Fibroblast of lung (primary cell): ENCODE measurements at regions not wholly inside any gene's neighbourhood (a gene's known extent, or its start where the extent isn't known, plus 50 kb on each side); places are given as distances from the start of the nearest gene placed in this dataset.

Source experiments
- DNase-seq, 2 donors: peaks; one replicate each; pipeline versions ENCODE4 v3.0.0 to v3.0.0-alpha.2; 2010; ENCODE audit warnings: low read depth in 2 of 2
- H2AFZ ChIP-seq: 2 replicates; pipeline ENCODE4 v1.5.1; 2012; ENCODE audit warnings: low read length, control low read depth, inconsistent platforms
- H3K27ac ChIP-seq: 2 replicates; pipeline ENCODE4 v1.5.1; 2011; ENCODE audit warnings: low read length, control low read depth; ENCODE audit not compliant: insufficient read depth
- H3K27me3 ChIP-seq: 2 replicates; pipeline ENCODE4 v1.5.1; 2011; ENCODE audit warnings: mild to moderate bottlenecking, low read length; ENCODE audit not compliant: control insufficient read depth, insufficient read depth
- H3K36me3 ChIP-seq: 2 replicates; pipeline ENCODE4 v1.5.1; 2011; ENCODE audit warnings: low read length; ENCODE audit not compliant: control insufficient read depth, insufficient read depth
- H3K4me1 ChIP-seq: 2 replicates; pipeline ENCODE4 v1.5.1; 2011; ENCODE audit warnings: low read length; ENCODE audit not compliant: control insufficient read depth, insufficient read depth; ENCODE audit errors: extremely low read depth
- H3K4me2 ChIP-seq: 2 replicates; pipeline ENCODE4 v1.5.1; 2011; ENCODE audit warnings: low read length, control low read depth; ENCODE audit not compliant: insufficient read depth; ENCODE audit errors: extremely low read depth
- H3K4me3 ChIP-seq, 4 experiments: fragments of 200-600 bp in 1 of 4; sonication (generic) in 1 of 4; replicated peaks in 1 of 4; 2 replicates each; pipeline ENCODE4 v1.5.1; 2011 to 2016; ENCODE audit warnings: low read length in 4 of 4, low read depth in 3 of 4, mild to moderate bottlenecking in 3 of 4, control low read depth in 2 of 4, inconsistent platforms in 1 of 4, mixed read lengths in 1 of 4; ENCODE audit not compliant: insufficient read depth in 1 of 4; ENCODE audit errors: control extremely low read depth in 1 of 4
- H3K79me2 ChIP-seq: 2 replicates; pipeline ENCODE4 v1.5.1; 2012; ENCODE audit warnings: mild to moderate bottlenecking, low read length, inconsistent platforms; ENCODE audit not compliant: control insufficient read depth, insufficient read depth
- H3K9ac ChIP-seq: 2 replicates; pipeline ENCODE4 v1.5.1; 2011; ENCODE audit warnings: mild to moderate bottlenecking, low read length, control low read depth; ENCODE audit not compliant: insufficient read depth
- H3K9me3 ChIP-seq: 2 replicates; pipeline ENCODE4 v1.5.1; 2012; ENCODE audit warnings: low read depth, low read length; ENCODE audit not compliant: control insufficient read depth, insufficient read depth
- H4K20me1 ChIP-seq: 2 replicates; pipeline ENCODE4 v1.5.1; 2011; ENCODE audit warnings: low read length; ENCODE audit not compliant: control insufficient read depth, insufficient read depth; ENCODE audit errors: extremely low read depth
- CTCF ChIP-seq, 2 donors: IDR thresholded peaks in 1 of 2; conservative IDR thresholded peaks in 1 of 2; 1 replicate in 1 of 2; 2 replicates in 1 of 2; pipeline ENCODE4 v1.5.1; 2011 to 2012; ENCODE audit warnings: low read length in 2 of 2, control low read depth in 1 of 2, inconsistent platforms in 1 of 2, low read depth in 1 of 2, mild to moderate bottlenecking in 1 of 2
- EZH2 ChIP-seq: IDR thresholded peaks from 2 replicates; pipeline ENCODE4 v1.5.1; 2012; ENCODE audit warnings: low read length, control low read depth, mild to moderate bottlenecking; ENCODE audit errors: missing control alignments

GRCh38 chr11:105273660-105274280 is 134.2 kb upstream of the CARD18 start:
- DNase-seq, result no peak
- no peaks in the 10 kb centered on the region for H3K27me3 ChIP-seq

GRCh38 chr11:105269862-105270261 is 130.3 kb upstream of the CARD18 start:
- H3K4me1 ChIP-seq, result no peaks in the 10 kb centered on the region
- H3K4me2 ChIP-seq, result no peak overlapping the region
- H3K9me3 ChIP-seq, result no peaks in the 10 kb centered on the region
- no peak overlapping the region for H2AFZ ChIP-seq
- no peaks in the 10 kb centered on the region for H4K20me1 ChIP-seq
- H3K27me3 ChIP-seq, result no peaks in the 10 kb centered on the region
- H3K79me2 ChIP-seq, result no peaks in the 10 kb centered on the region
- H3K27ac ChIP-seq, result no peak overlapping the region
- no peak overlapping the region for H3K9ac ChIP-seq
- TF ChIP-seq CTCF (conservative IDR thresholded peaks at IDR 0.05 in 1 of 2, IDR thresholded peaks at IDR 0.05 in 1 of 2; ENCODE audit: low read depth in 1 of 2, low read length in 2 of 2) (no peak), EZH2 (no peak)
- DNase-seq, result no peak
- no peak overlapping the region for H3K4me3 ChIP-seq
- no peaks in the 10 kb centered on the region for H3K36me3 ChIP-seq

More at GRCh38 chr11:105273660-105274280, 134.2 kb upstream of the CARD18 start:
- Histone ChIP-seq H3K9ac (no peak overlapping the region), H3K36me3 (no peaks in the 10 kb centered on the region), H2AFZ (no peak overlapping the region), H4K20me1 (no peaks in the 10 kb centered on the region), H3K79me2 (no peaks in the 10 kb centered on the region), H3K4me3 (no peak overlapping the region), H3K9me3 (no peaks in the 10 kb centered on the region), H3K4me2 (no peak overlapping the region), H3K4me1 (no peaks in the 10 kb centered on the region), H3K27ac (no peak overlapping the region)
- no peak for TF ChIP-seq CTCF (conservative IDR thresholded peaks at IDR 0.05 in 1 of 2, IDR thresholded peaks at IDR 0.05 in 1 of 2; ENCODE audit: low read depth in 1 of 2, low read length in 2 of 2)
- TF ChIP-seq EZH2, result no peak

DNA sequence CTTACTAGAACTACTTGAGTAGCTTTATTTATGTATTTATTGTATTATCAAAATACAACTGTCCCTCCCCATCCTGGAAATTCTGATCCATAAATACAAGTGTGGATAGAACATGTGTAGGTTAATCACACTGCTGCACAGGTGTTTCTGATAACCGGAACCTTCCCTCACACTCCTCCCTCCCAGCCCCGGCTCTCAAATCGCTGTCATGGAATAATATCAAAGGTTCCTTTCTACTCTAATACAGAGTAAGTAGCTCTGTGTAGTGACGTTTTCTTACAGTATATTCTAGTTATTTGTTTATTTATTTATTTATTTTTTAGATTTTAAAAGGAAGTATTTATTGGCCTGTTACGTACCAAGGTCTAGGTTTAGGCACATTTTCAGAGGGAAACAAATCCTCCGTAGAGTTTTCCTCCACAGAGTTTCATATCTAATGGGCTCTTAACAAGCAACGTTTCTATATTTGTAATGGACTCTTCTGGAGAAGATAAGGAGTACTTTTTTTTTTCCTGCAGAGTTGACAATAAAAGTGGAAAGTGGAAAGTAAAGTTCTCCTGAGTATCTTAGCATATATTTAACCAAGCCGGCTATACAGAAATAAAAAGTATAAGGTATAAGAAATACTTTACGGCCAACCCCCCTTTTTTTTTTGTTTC is 129.0 kb upstream of the CARD18 start:
- no peaks in the 10 kb centered on the region for H3K9me3 ChIP-seq
- H3K79me2 ChIP-seq, result no peaks in the 10 kb centered on the region
- no peak for TF ChIP-seq CTCF (conservative IDR thresholded peaks at IDR 0.05 in 1 of 2, IDR thresholded peaks at IDR 0.05 in 1 of 2; ENCODE audit: low read depth in 1 of 2, low read length in 2 of 2)
- TF ChIP-seq EZH2, result no peak
- no peak for DNase-seq
- no peaks in the 10 kb centered on the region for H3K4me1 ChIP-seq
- H3K4me3 ChIP-seq, result no peak overlapping the region
- no peaks in the 10 kb centered on the region for H3K27me3 ChIP-seq
- H4K20me1 ChIP-seq, result no peaks in the 10 kb centered on the region
- no peak overlapping the region for H2AFZ ChIP-seq
- no peak overlapping the region for H3K27ac ChIP-seq
- no peaks in the 10 kb centered on the region for H3K36me3 ChIP-seq
- H3K9ac ChIP-seq, result no peak overlapping the region
- no peak overlapping the region for H3K4me2 ChIP-seq
